K562 (cell line): ENCODE measurements at regions not wholly inside any gene's neighbourhood (a gene's known extent, or its start where the extent isn't known, plus 50 kb on each side); places are given as distances from the start of the nearest gene placed in this dataset.

ENCODE experiments used
- ATAC-seq: fragments of 200-7000 bp; cut with Tn5 transposase; 3 replicates; pipeline ENCODE4 v1.9.1; 2020; ENCODE audit warnings: moderate library complexity
- BruUV-seq: library from RNA; stranded (reverse); fragments of 400-500 nt; replicated peaks from 2 replicates; lab custom pipeline; 2021; lab: Mats Ljungman, UMichigan
- CTCF ChIA-PET: fragments of 300-600 bp; formaldehyde crosslinking; extraction: SDS; loops from one replicate; lab custom pipeline; 2021; ENCODE audit warnings: low intra/inter-chr PET ratio; lab: Yijun Ruan, JAX
- POLR2A ChIA-PET: fragments of 300-600, 350-650 bp; sonication (Branson Sonifier 250); formaldehyde crosslinking; extraction: SDS; loops from one replicate; lab custom pipeline; 2021; ENCODE audit warnings: antibody characterized with exemption, inconsistent platforms; lab: Yijun Ruan, JAX
- DNase-seq, 4 experiments: peaks; one replicate each; pipeline versions ENCODE4 v3.0.0 to v3.0.0-alpha.2; 2011 to 2018; ENCODE audit warnings: low spot score in 3 of 4, mixed read lengths in 3 of 4; ENCODE audit errors: extremely low read depth in 1 of 4
- FAIRE-seq: peaks from 2 replicates; lab custom pipeline; 2011; peaks lifted over from hg19 to GRCh38; lab: Jason Lieb, UNC
- H2AFZ ChIP-seq: 2 replicates; pipeline ENCODE4 v1.6.0; 2011; ENCODE audit warnings: low read depth, low read length, control low read depth, inconsistent platforms
- H3K27ac ChIP-seq: fragments of 200-600 bp; 3 replicates; pipeline ENCODE4 v1.8.0; 2011; ENCODE audit warnings: low read depth, mild to moderate bottlenecking, control low read depth, inconsistent platforms, low read length, moderate library complexity, mixed read lengths; ENCODE audit errors: extremely low read depth
- H3K27me3 ChIP-seq, 2 experiments: fragments of 300-600 bp in 1 of 2; 2 replicates in 1 of 2; 3 replicates in 1 of 2; pipeline versions ENCODE4 v1.6.0 to v1.8.0; 2011; ENCODE audit warnings: inconsistent platforms in 2 of 2, low read length in 2 of 2, mild to moderate bottlenecking in 1 of 2, mixed read lengths in 1 of 2, moderate library complexity in 1 of 2; ENCODE audit not compliant: control insufficient read depth in 2 of 2, insufficient read depth in 2 of 2
- H3K36me3 ChIP-seq: fragments of 300-600 bp; 3 replicates; pipeline ENCODE4 v1.8.0; 2011; ENCODE audit warnings: mild to moderate bottlenecking, low read length, inconsistent platforms; ENCODE audit not compliant: control insufficient read depth, insufficient read depth
- H3K4me1 ChIP-seq, 2 experiments: fragments of 200-600 bp in 1 of 2; replicated peaks in 1 of 2; 2 replicates in 1 of 2; 3 replicates in 1 of 2; pipeline versions ENCODE4 v1.5.1 to v1.8.0; 2011; ENCODE audit warnings: inconsistent platforms in 2 of 2, low read length in 2 of 2, mild to moderate bottlenecking in 1 of 2, mixed read lengths in 1 of 2, moderate library complexity in 1 of 2; ENCODE audit not compliant: control insufficient read depth in 2 of 2, insufficient read depth in 2 of 2
- H3K4me2 ChIP-seq: 2 replicates; pipeline ENCODE4 v1.6.1; 2011; ENCODE audit warnings: low read length, control low read depth, inconsistent platforms, mixed read lengths; ENCODE audit not compliant: insufficient read depth
- H3K4me3 ChIP-seq: fragments of 200-600 bp; sonication (generic), shearing (Covaris generic); 2 replicates; pipeline ENCODE4 v1.5.1; 2016; ENCODE audit warnings: control low read depth, inconsistent platforms
- H3K79me2 ChIP-seq: fragments of 200-600 bp; 3 replicates; pipeline ENCODE4 v1.8.0; 2011; ENCODE audit warnings: low read length, inconsistent platforms; ENCODE audit not compliant: control insufficient read depth, insufficient read depth
- H3K9ac ChIP-seq, 2 experiments: 2 replicates each; pipeline versions ENCODE4 v1.6.0 to v1.6.1; 2011; ENCODE audit warnings: low read depth in 2 of 2, low read length in 2 of 2, control low read depth in 1 of 2, inconsistent platforms in 1 of 2, mild to moderate bottlenecking in 1 of 2, mixed read lengths in 1 of 2; ENCODE audit not compliant: insufficient read depth in 1 of 2
- H3K9me1 ChIP-seq: one replicate; pipeline ENCODE4 v1.6.0; 2011; ENCODE audit warnings: inconsistent platforms, mild to moderate bottlenecking, low read length, moderate library complexity; ENCODE audit not compliant: control insufficient read depth, insufficient read depth
- H3K9me3 ChIP-seq: replicated peaks from 2 replicates; pipeline ENCODE4 v1.5.1; 2011; ENCODE audit warnings: low read depth, low read length, inconsistent platforms; ENCODE audit not compliant: control insufficient read depth, insufficient read depth
- H4K20me1 ChIP-seq: replicated peaks from 2 replicates; pipeline ENCODE4 v1.6.1; 2011; ENCODE audit warnings: low read length, inconsistent platforms, mixed read lengths; ENCODE audit not compliant: control insufficient read depth, insufficient read depth
- AFF4 ChIP-seq: sonication (generic); formaldehyde crosslinking; IDR thresholded peaks from 2 replicates; pipeline ENCODE4 v1.8.0; 2023; ENCODE audit warnings: mild to moderate bottlenecking, missing genetic modification reagents
- CEBPB ChIP-seq: fragments of 450-650 bp; IDR thresholded peaks from 2 replicates; pipeline ENCODE4 v1.6.1; 2016; ENCODE audit warnings: missing genetic modification characterization, missing compliant biosample characterization
- DACH1 ChIP-seq: fragments of 450-650 bp; IDR thresholded peaks from 2 replicates; pipeline ENCODE4 v1.6.1; 2018; ENCODE audit not compliant: partially characterized antibody
- GATAD2A ChIP-seq: fragments of 450-650 bp; IDR thresholded peaks from 2 replicates; pipeline ENCODE4 v1.6.1; 2017
- MNT ChIP-seq, 2 experiments: fragments of 450-650 bp; conservative IDR thresholded peaks; 2 replicates each; pipeline ENCODE4 v1.6.1; 2017; ENCODE audit warnings: mild to moderate bottlenecking in 2 of 2, moderate library complexity in 2 of 2
- NR2C2 ChIP-seq, 2 experiments: fragments of 200-800 bp in 1 of 2; sonication (Bioruptor generic) in 1 of 2; sonication (generic) in 1 of 2; formaldehyde crosslinking in 1 of 2; IDR thresholded peaks; 2 replicates each; pipeline versions ENCODE4 v1.6.1 to v1.8.0; 2016 to 2022; ENCODE audit warnings: mild to moderate bottlenecking in 1 of 2, missing compliant biosample characterization in 1 of 2, missing genetic modification characterization in 1 of 2, missing genetic modification reagents in 1 of 2
- RBBP5 ChIP-seq: fragments of 200-600 bp; sonication (generic); IDR thresholded peaks from 2 replicates; pipeline ENCODE4 v1.6.1; 2012; ENCODE audit warnings: borderline replicate concordance, mild to moderate bottlenecking, low read length, control low read depth, inconsistent platforms; ENCODE audit not compliant: insufficient read depth, poor library complexity, severe bottlenecking
- TRIM24 ChIP-seq, 2 experiments: fragments of 450-650 bp; IDR thresholded peaks; 2 replicates each; pipeline ENCODE4 v1.6.1; 2016
- ZNF140 ChIP-seq: fragments of 250-450 bp; sonication (Bioruptor Pico); IDR thresholded peaks from 2 replicates; pipeline ENCODE4 v1.8.0; 2021; ENCODE audit warnings: moderate library complexity, mild to moderate bottlenecking, inconsistent platforms
- ZNF184 ChIP-seq: sonication (generic); formaldehyde crosslinking; IDR thresholded peaks from 2 replicates; pipeline ENCODE4 v1.5.0; 2020; ENCODE audit warnings: missing genetic modification reagents
- ZNF3 ChIP-seq: fragments of 250-450 bp; sonication (Bioruptor Pico); IDR thresholded peaks from 2 replicates; pipeline ENCODE4 v1.5.0; 2021; ENCODE audit warnings: mild to moderate bottlenecking, moderate library complexity
- ZNF431 ChIP-seq: sonication (generic); formaldehyde crosslinking; IDR thresholded peaks from 2 replicates; pipeline ENCODE4 v1.8.0; 2022; ENCODE audit warnings: mild to moderate bottlenecking, missing genetic modification reagents
- whole genome bisulfite sequencing: fragments of 100-300 bp; shearing (Covaris generic); methylation state at CpG from one replicate; pipeline ENCODE4 v1.1.6; 2016; ENCODE audit warnings: low coverage, mixed read lengths; ENCODE audit not compliant: insufficient coverage; ENCODE audit errors: missing lambda C conversion rate; 5-methylcytosine and 5-hydroxymethylcytosine counted together
- in situ Hi-C: fragments of 300-500 bp; cut with MboI; formaldehyde crosslinking; loops from 4 replicates; pipeline ENCODE4 v1.15.0; 2018; ENCODE audit warnings: inconsistent platforms, mixed read lengths
- intact Hi-C: fragments of 100-400 bp; cut with micrococcal nuclease; formaldehyde crosslinking; loops from 2 replicates; pipeline ENCODE4 v1.14.2; 2022

- no peak overlapping the region for H3K4me3 ChIP-seq
- in situ Hi-C loops (no loop called here), intact Hi-C loops (no loop called here)
- ATAC-seq (no peak), DNase-seq (no peak), FAIRE-seq (no peak)
- no peaks in the 10 kb centered on the region for H4K20me1 ChIP-seq
- H2AFZ ChIP-seq = no peak overlapping the region
- no peak overlapping the region for H3K4me2 ChIP-seq
- no peaks in the 10 kb centered on the region for H3K79me2 ChIP-seq
- H3K9me3 ChIP-seq = no peaks in the 10 kb centered on the region
- no peak for TF ChIP-seq NR2C2 (CRISPR knock-in tag; IDR thresholded peaks at IDR 0.05)
- no peak for TF ChIP-seq NR2C2 (tag; IDR thresholded peaks at IDR 0.05)
- TF ChIP-seq AFF4 (CRISPR knock-in tag) = no peak
- TF ChIP-seq ZNF140 (CRISPR knock-in tag) = no peak
- no peak for TF ChIP-seq ZNF3 (CRISPR knock-in tag)
- TF ChIP-seq ZNF431 = no peak
- TF ChIP-seq DACH1 = no peak
- no peak for TF ChIP-seq RBBP5
- TF ChIP-seq GATAD2A = no peak
- no peak for TF ChIP-seq ZNF184 (CRISPR knock-in tag)
- TF ChIP-seq MNT (conservative IDR thresholded peaks at IDR 0.05) = no peak
- no peak for TF ChIP-seq CEBPB (tag)
- TF ChIP-seq TRIM24 (IDR thresholded peaks at IDR 0.05) = no peak
- WGBS = 0% methylated on average over 2 of the region's 2 CpGs
- no peaks in the 10 kb centered on the region for H3K27me3 ChIP-seq
- ChIA-PET POLR2A (no interaction called here), CTCF (no interaction called here)
- H3K9me1 ChIP-seq = no peaks in the 10 kb centered on the region
- no TSS peak for BruUV-seq
- no peaks in the 10 kb centered on the region for H3K36me3 ChIP-seq
- no peaks in the 10 kb centered on the region for H3K4me1 ChIP-seq
- H3K27ac ChIP-seq = no peak overlapping the region
- H3K9ac ChIP-seq = no peak overlapping the region
Measured at GRCh38 chr9:107103621-107104020, 179.5 kb upstream of the RAD23B start.
